H9 (cell line): ENCODE measurements at regions not wholly inside any gene's neighbourhood (a gene's known extent, or its start where the extent isn't known, plus 50 kb on each side); places are given as distances from the start of the nearest gene placed in this dataset.

Experiments
- DNase-seq: peaks from one replicate; pipeline ENCODE4 v3.0.0-alpha.2; 2017
- H2AFZ ChIP-seq: one replicate; pipeline ENCODE4 v1.6.1; 2013; ENCODE audit warnings: mild to moderate bottlenecking, low read length, control low read depth, moderate library complexity
- H2AK5ac ChIP-seq: 2 replicates; pipeline ENCODE4 v1.6.1; 2013; ENCODE audit warnings: low read length, control low read depth, mixed read lengths; ENCODE audit not compliant: insufficient read length
- H2BK120ac ChIP-seq: one replicate; pipeline ENCODE4 v1.6.1; 2013; ENCODE audit warnings: low read depth, mild to moderate bottlenecking, low read length, control low read depth, inconsistent platforms; ENCODE audit not compliant: poor library complexity, severe bottlenecking
- H2BK12ac ChIP-seq: 2 replicates; pipeline ENCODE4 v1.6.1; 2013; ENCODE audit warnings: low read length, control low read depth, mixed read lengths, low read depth; ENCODE audit not compliant: insufficient read length
- H2BK15ac ChIP-seq: 2 replicates; pipeline ENCODE4 v1.6.1; 2013; ENCODE audit warnings: low read depth, low read length, control low read depth
- H2BK20ac ChIP-seq: one replicate; pipeline ENCODE4 v1.6.1; 2013; ENCODE audit warnings: low read depth, mild to moderate bottlenecking, low read length, control low read depth, inconsistent platforms; ENCODE audit not compliant: poor library complexity, severe bottlenecking
- H2BK5ac ChIP-seq: 2 replicates; pipeline ENCODE4 v1.6.1; 2013; ENCODE audit warnings: low read length, control low read depth, mixed read lengths; ENCODE audit not compliant: insufficient read length
- H3K14ac ChIP-seq: 2 replicates; pipeline ENCODE4 v1.6.1; 2013; ENCODE audit warnings: low read length, control low read depth; ENCODE audit not compliant: insufficient read depth
- H3K18ac ChIP-seq: 2 replicates; pipeline ENCODE4 v1.6.1; 2013; ENCODE audit warnings: low read depth, mild to moderate bottlenecking, mixed read lengths, low read length, control low read depth; ENCODE audit not compliant: insufficient read length
- H3K23ac ChIP-seq: 2 replicates; pipeline ENCODE4 v1.6.1; 2013; ENCODE audit warnings: low read length, control low read depth, mixed read lengths, low read depth; ENCODE audit not compliant: insufficient read length
- H3K23me2 ChIP-seq: 2 replicates; pipeline ENCODE4 v1.6.1; 2013; ENCODE audit warnings: low read depth, mild to moderate bottlenecking, mixed read lengths, low read length, control low read depth; ENCODE audit not compliant: insufficient read length, poor library complexity, severe bottlenecking
- H3K27ac ChIP-seq: 2 replicates; pipeline ENCODE4 v1.5.1; 2013; ENCODE audit warnings: low read length, control low read depth, mixed read lengths, low read depth; ENCODE audit not compliant: insufficient read length
- H3K27me3 ChIP-seq: 2 replicates; pipeline ENCODE4 v1.6.1; 2013; ENCODE audit warnings: low read length, control low read depth, inconsistent platforms; ENCODE audit not compliant: insufficient read depth
- H3K4ac ChIP-seq: 2 replicates; pipeline ENCODE4 v1.6.1; 2013; ENCODE audit warnings: low read depth, mild to moderate bottlenecking, control low read depth, inconsistent platforms, low read length, moderate library complexity
- H3K4me1 ChIP-seq: 2 replicates; pipeline ENCODE4 v1.6.1; 2013; ENCODE audit warnings: low read length, control low read depth, inconsistent platforms; ENCODE audit not compliant: insufficient read depth
- H3K4me2 ChIP-seq: 2 replicates; pipeline ENCODE4 v1.6.1; 2013; ENCODE audit warnings: low read length, control low read depth, mixed read lengths; ENCODE audit not compliant: insufficient read length, insufficient read depth
- H3K56ac ChIP-seq: 2 replicates; pipeline ENCODE4 v1.6.1; 2013; ENCODE audit warnings: low read depth, mild to moderate bottlenecking, mixed read lengths, low read length, control low read depth; ENCODE audit not compliant: insufficient read length
- H3K79me1 ChIP-seq: 2 replicates; pipeline ENCODE4 v1.6.1; 2013; ENCODE audit warnings: low read depth, mild to moderate bottlenecking, moderate library complexity, low read length, control low read depth, inconsistent platforms; ENCODE audit not compliant: insufficient read depth, poor library complexity, severe bottlenecking
- H3K79me2 ChIP-seq: 2 replicates; pipeline ENCODE4 v1.6.1; 2013; ENCODE audit warnings: low read length, control low read depth, inconsistent platforms; ENCODE audit not compliant: insufficient read depth
- H3K9ac ChIP-seq: 2 replicates; pipeline ENCODE4 v1.6.1; 2013; ENCODE audit warnings: low read length, control low read depth, mixed read lengths; ENCODE audit not compliant: insufficient read length; ENCODE audit errors: extremely low read depth
- H3K9me3 ChIP-seq: one replicate; pipeline ENCODE4 v1.6.1; 2013; ENCODE audit warnings: low read depth, low read length, inconsistent platforms; ENCODE audit not compliant: control insufficient read depth
- H3T11ph ChIP-seq: one replicate; pipeline ENCODE4 v1.6.1; 2013; ENCODE audit warnings: mild to moderate bottlenecking, low read length, control low read depth, inconsistent platforms
- H4K20me1 ChIP-seq: one replicate; pipeline ENCODE4 v1.6.1; 2013; ENCODE audit not compliant: control insufficient read depth, insufficient read length, insufficient read depth
- H4K5ac ChIP-seq: 2 replicates; pipeline ENCODE4 v1.6.1; 2013; ENCODE audit warnings: low read depth, mild to moderate bottlenecking, mixed read lengths, low read length, control low read depth; ENCODE audit not compliant: insufficient read length
- H4K8ac ChIP-seq: replicated peaks from 2 replicates; pipeline ENCODE4 v1.6.1; 2013; ENCODE audit warnings: low read length, control low read depth, mixed read lengths, low read depth; ENCODE audit not compliant: insufficient read length
- H4K91ac ChIP-seq: 2 replicates; pipeline ENCODE4 v1.6.1; 2013; ENCODE audit warnings: low read depth, mild to moderate bottlenecking, moderate library complexity, mixed read lengths, low read length, control low read depth; ENCODE audit not compliant: insufficient read length
- H3K27ac Mint-ChIP-seq, 3 experiments: 2 replicates in 2 of 3; 3 replicates in 1 of 3; pipeline ENCODE4 v1.8.0; 2020 to 2021; ENCODE audit warnings: mixed read lengths in 3 of 3, mild to moderate bottlenecking in 1 of 3, moderate library complexity in 1 of 3
- H3K27me3 Mint-ChIP-seq: 2 replicates; pipeline ENCODE4 v1.8.0; 2021; ENCODE audit warnings: low read depth, mild to moderate bottlenecking, moderate library complexity, mixed read lengths
- H3K36me3 Mint-ChIP-seq, 3 experiments: 2 replicates in 2 of 3; 3 replicates in 1 of 3; pipeline ENCODE4 v1.8.0; 2020 to 2021; ENCODE audit warnings: low read depth in 3 of 3, mixed read lengths in 3 of 3; ENCODE audit not compliant: insufficient read depth in 1 of 3
- H3K4me1 Mint-ChIP-seq, 2 experiments: 2 replicates each; pipeline ENCODE4 v1.8.0; 2020; ENCODE audit warnings: mixed read lengths in 2 of 2
- H3K4me3 Mint-ChIP-seq, 2 experiments: 2 replicates in 1 of 2; 3 replicates in 1 of 2; pipeline ENCODE4 v1.8.0; 2020 to 2021; ENCODE audit warnings: mild to moderate bottlenecking in 2 of 2, mixed read lengths in 2 of 2, moderate library complexity in 1 of 2
- H3K9me3 Mint-ChIP-seq, 2 experiments: 2 replicates in 1 of 2; 3 replicates in 1 of 2; pipeline ENCODE4 v1.8.0; 2020; ENCODE audit warnings: mild to moderate bottlenecking in 2 of 2, mixed read lengths in 2 of 2, moderate library complexity in 1 of 2
- CTCF ChIP-seq: fragments of 200-600 bp; sonication (generic); conservative IDR thresholded peaks from 3 replicates; pipeline ENCODE4 v1.8.0; 2021; ENCODE audit warnings: antibody characterized with exemption, mild to moderate bottlenecking
- WGBS: extraction: QIAGEN DNeasy Blood & Tissue Kit; methylation state at CpG from one replicate; pipeline ENCODE4 v1.1.7; 2013; ENCODE audit warnings: missing lambda C conversion rate, low lambda C conversion rate, mixed read lengths; ENCODE audit not compliant: insufficient read length; ENCODE audit errors: extremely low coverage; 5-methylcytosine and 5-hydroxymethylcytosine counted together

GRCh38 chr10:10701084-10701611, 316.5 kb upstream of the CELF2 start:
- H4K5ac ChIP-seq: no peak overlapping the region
- H3K9ac ChIP-seq: no peak overlapping the region
- H2AK5ac ChIP-seq: no peak overlapping the region
- H2BK120ac ChIP-seq: no peak overlapping the region
- H4K91ac ChIP-seq: no peak overlapping the region
- no peaks in the 10 kb centered on the region for H3K23me2 ChIP-seq
- Mint-ChIP-seq H3K4me1 (peaks cover 32 to 36% of the 10 kb centered on the region in 2 experiments), H3K4me3 (no peak overlapping the region), H3K9me3 (peaks cover 6 to 7% of the 10 kb centered on the region in 2 experiments; a peak in 4 of 5 replicates), H3K27ac (no peak overlapping the region), H3K27me3 (0 out of 2 replicates have a peak, but pooled peaks cover 1% of the 10 kb centered on the region), H3K36me3 (peaks cover 0 to 10% (median 8%) of the 10 kb centered on the region in 3 experiments; a peak in 4 of 7 replicates)
- no peak overlapping the region for H2BK20ac ChIP-seq
- no peaks in the 10 kb centered on the region for H3K27me3 ChIP-seq
- H3K4me2 ChIP-seq: no peak overlapping the region
- peak overlapping the region; percentile 27 for H3K56ac ChIP-seq
- H3K27ac ChIP-seq: no peak overlapping the region
- no peak overlapping the region for H3K14ac ChIP-seq
- no CpG with 5 or more reads among the region's 5 CpGs for WGBS
- no peak overlapping the region for H2BK12ac ChIP-seq
- no peak for TF ChIP-seq CTCF
- no peak overlapping the region for H3K18ac ChIP-seq
- no peak for DNase-seq
- no peak overlapping the region for H3T11ph ChIP-seq
- H2BK5ac ChIP-seq: no peak overlapping the region
- H3K79me2 ChIP-seq: no peaks in the 10 kb centered on the region
- H3K9me3 ChIP-seq: no peaks in the 10 kb centered on the region
- H3K4me1 ChIP-seq: no peaks in the 10 kb centered on the region
- no peaks in the 10 kb centered on the region for H4K20me1 ChIP-seq
- no peak overlapping the region for H2BK15ac ChIP-seq
- H3K4ac ChIP-seq: no peak overlapping the region
- no peak overlapping the region for H4K8ac ChIP-seq
- no peak overlapping the region for H2AFZ ChIP-seq
- no peak overlapping the region for H3K23ac ChIP-seq
- no peaks in the 10 kb centered on the region for H3K79me1 ChIP-seq
